ENCODE measurements at regions not wholly inside any gene's neighbourhood (a gene's known extent, or its start where the extent isn't known, plus 50 kb on each side); places are given as distances from the start of the nearest gene placed in this dataset.

DNA sequence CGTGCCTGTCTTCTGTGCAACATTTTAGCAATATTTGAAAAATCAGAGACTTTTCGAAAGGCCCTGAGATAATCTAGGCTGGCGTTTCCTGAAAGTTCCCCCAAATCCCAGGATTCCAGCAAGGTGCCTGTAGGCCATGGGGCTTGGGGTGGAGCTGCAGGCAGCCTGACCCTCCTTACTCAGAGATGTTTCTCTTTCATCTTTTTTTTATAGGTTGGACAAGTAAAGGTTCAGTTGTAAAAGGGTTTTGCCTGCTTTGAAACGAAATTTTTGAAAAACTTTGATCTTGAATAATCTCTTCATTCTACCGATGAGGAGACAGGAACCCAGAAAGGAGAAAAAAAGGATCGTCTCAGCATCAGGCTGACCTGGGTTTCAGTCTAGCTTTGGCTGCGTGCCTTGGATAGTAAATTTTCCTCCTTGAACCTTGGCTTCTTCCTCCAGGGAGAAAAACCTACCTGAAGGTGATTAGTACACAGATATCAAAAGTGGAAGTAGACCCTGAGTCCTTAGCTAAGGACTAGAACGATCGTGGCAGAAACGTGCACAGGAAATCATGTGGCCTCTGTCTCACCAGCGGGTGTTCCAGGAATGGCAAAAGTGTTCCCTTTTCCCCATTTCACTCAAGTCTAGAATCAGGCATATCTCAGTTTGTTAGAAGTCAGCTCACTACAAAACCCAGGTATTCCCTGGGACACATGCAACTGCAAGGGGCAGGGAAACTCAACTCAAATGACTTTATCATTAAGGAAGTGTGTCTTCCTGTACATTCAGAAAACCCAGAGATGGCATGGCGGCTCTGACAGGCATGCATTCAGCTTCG is 128.2 kb upstream of the PTPN1 start:
- Mint-ChIP-seq H3K4me3 (ENCODE audit: low read depth, unreplicated experiment) (no peak overlapping the region), H3K9me3 (ENCODE audit: low read depth, unreplicated experiment) (no peaks in the 10 kb centered on the region), H3K27me3 (ENCODE audit: unreplicated experiment) (no peaks in the 10 kb centered on the region), H3K4me1 (ENCODE audit: low read depth, unreplicated experiment) (peaks cover 74% of the 10 kb centered on the region), H3K36me3 (ENCODE audit: insufficient read depth, unreplicated experiment) (no peaks in the 10 kb centered on the region), H3K27ac (ENCODE audit: unreplicated experiment) (no peak overlapping the region)
- intact Hi-C loops (cut with micrococcal nuclease; ENCODE audit: unreplicated experiment) = loop anchor here (5.0 kb wide), 1 partner anchor 195 kb away; no protein-coding TSS in a partner anchor
- no TSS peak for BruUV-seq (replicated peaks)
- TF ChIP-seq, protein P1, sequence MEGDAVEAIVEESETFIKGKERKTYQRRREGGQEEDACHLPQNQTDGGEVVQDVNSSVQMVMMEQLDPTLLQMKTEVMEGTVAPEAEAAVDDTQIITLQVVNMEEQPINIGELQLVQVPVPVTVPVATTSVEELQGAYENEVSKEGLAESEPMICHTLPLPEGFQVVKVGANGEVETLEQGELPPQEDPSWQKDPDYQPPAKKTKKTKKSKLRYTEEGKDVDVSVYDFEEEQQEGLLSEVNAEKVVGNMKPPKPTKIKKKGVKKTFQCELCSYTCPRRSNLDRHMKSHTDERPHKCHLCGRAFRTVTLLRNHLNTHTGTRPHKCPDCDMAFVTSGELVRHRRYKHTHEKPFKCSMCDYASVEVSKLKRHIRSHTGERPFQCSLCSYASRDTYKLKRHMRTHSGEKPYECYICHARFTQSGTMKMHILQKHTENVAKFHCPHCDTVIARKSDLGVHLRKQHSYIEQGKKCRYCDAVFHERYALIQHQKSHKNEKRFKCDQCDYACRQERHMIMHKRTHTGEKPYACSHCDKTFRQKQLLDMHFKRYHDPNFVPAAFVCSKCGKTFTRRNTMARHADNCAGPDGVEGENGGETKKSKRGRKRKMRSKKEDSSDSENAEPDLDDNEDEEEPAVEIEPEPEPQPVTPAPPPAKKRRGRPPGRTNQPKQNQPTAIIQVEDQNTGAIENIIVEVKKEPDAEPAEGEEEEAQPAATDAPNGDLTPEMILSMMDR (IDR thresholded peaks at IDR 0.05; ENCODE audit: unreplicated experiment) = no peak
- no peak for DNase-seq
- CTCF ChIA-PET = interaction anchor here (1.4 to 1.6 kb wide), 2 partner anchors 20 to 195 kb away, joined by 3 to 12 read pairs; no protein-coding TSS in a partner anchor

DNA sequence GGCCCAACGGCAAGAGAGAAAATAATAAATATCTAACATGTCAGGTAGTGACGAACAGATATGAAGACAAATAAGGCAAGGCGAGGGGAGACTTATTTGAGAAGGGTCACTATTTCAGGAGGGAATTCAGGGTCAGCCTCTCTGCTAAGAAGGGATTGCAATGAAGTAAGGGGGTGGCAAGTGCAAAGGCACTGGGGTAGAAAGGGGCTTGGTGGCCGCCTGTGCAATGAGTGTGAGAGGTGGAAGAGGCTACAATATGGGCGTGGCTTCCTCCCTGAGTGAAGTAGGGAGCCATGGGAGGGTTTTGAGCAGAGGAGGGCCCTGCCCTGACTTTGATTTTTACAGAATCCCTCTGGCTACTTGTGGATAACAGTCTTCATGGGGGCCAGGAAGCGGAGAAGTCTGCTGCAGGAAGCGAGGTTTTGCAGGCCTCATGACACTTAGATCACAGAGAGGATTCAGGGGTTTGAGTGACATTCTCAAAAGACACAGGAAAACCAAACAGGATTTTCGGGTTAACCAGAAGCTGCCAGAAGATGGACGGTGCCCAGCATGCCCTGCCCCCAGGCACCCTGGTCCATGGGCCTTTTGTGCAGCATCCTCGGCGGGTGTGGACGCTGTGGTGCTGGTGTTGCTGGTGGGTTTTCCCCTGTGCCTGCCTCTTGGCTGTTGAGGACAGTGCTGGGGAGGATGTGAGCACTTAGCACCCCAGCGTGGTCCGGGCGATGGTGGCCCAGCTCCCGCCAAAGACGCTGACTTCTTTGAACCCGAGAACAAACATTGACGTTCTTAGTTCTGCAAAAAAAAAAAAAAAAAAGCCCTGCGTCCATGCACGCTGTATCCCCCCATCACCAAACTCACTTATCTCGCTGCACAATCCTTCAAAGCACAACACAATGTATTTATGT is 124.2 kb upstream of the PTPN1 start:
- no peak overlapping the region for H3K4me3 Mint-ChIP-seq (ENCODE audit: low read depth, unreplicated experiment)
- CTCF ChIA-PET = interaction anchor here (0.7 kb wide), 2 partner anchors 148 to 855 kb away, joined by 4 to 6 read pairs; no protein-coding TSS in a partner anchor
- H3K27me3 Mint-ChIP-seq (ENCODE audit: unreplicated experiment) = no peaks in the 10 kb centered on the region
- TF ChIP-seq, protein P1 (IDR thresholded peaks at IDR 0.05; ENCODE audit: unreplicated experiment) = no peak
- no peak for DNase-seq
- H3K27ac Mint-ChIP-seq (ENCODE audit: unreplicated experiment) = no peak overlapping the region
- intact Hi-C loops (cut with micrococcal nuclease; ENCODE audit: unreplicated experiment) = no loop called here
- no peaks in the 10 kb centered on the region for H3K36me3 Mint-ChIP-seq (ENCODE audit: insufficient read depth, unreplicated experiment)
- no peaks in the 10 kb centered on the region for H3K9me3 Mint-ChIP-seq (ENCODE audit: low read depth, unreplicated experiment)
- BruUV-seq (replicated peaks) = no TSS peak
- H3K4me1 Mint-ChIP-seq (ENCODE audit: low read depth, unreplicated experiment) = peaks cover 51% of the 10 kb centered on the region

DNA sequence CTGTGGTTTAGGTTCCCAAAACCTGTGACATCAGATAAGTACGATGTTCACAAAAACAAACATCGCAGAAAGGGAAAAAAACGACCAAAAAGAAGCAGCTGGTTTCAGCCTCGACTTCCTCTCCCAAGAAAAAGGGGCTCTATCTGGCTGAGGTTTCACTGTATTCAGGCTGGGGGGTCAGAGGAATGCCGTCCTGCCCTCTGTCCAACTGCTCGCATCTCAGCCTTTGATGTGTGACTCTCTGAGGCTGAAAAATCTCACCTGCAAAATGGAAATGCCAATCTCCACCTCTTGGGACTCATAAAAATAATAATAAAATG is 123.6 kb upstream of the PTPN1 start:
- CTCF ChIA-PET = interaction anchor here (0.7 kb wide), 2 partner anchors 149 to 854 kb away, joined by 4 to 6 read pairs; no protein-coding TSS in a partner anchor
- intact Hi-C loops (cut with micrococcal nuclease; ENCODE audit: unreplicated experiment) = no loop called here

More for the DNA sequence above, 123.6 kb upstream of the PTPN1 start:
- Mint-ChIP-seq H3K4me3 (ENCODE audit: low read depth, unreplicated experiment) (no peak overlapping the region), H3K9me3 (ENCODE audit: low read depth, unreplicated experiment) (no peaks in the 10 kb centered on the region), H3K4me1 (ENCODE audit: low read depth, unreplicated experiment) (peaks cover 45% of the 10 kb centered on the region), H3K27ac (ENCODE audit: unreplicated experiment) (no peak overlapping the region), H3K27me3 (ENCODE audit: unreplicated experiment) (no peaks in the 10 kb centered on the region), H3K36me3 (ENCODE audit: insufficient read depth, unreplicated experiment) (no peaks in the 10 kb centered on the region)
- TF ChIP-seq, protein P1 (IDR thresholded peaks at IDR 0.05; ENCODE audit: unreplicated experiment) = no peak
- no peak for DNase-seq
- no TSS peak for BruUV-seq (replicated peaks)
